ENCODE measurements at regions not wholly inside any gene's neighbourhood (a gene's known extent, or its start where the extent isn't known, plus 50 kb on each side); places are given as distances from the start of the nearest gene placed in this dataset.

DNA sequence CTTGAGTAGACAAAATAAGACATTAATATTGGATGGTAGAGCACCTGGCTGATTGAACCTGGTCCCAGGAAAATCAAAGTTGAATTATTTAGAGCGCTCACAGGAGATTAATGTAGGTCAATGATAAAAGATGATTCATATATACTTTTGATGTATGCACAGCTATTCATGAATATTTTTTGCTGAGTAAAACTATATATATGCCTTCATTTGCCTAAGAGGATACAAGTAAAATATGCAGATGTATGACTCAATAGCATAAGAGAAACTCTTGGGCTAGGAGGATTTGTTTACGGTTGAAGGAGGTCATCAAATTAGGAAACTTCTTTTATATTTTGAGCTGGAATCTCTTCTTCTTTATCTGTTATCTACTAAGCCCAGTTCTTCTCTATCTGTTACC lies 202.7 kb upstream of the HS3ST1 start:
- Histone ChIP-seq H4K91ac (ENCODE audit: insufficient read depth, low read depth, low read length) (no peak overlapping the region), H2AK9ac (replicated peaks; ENCODE audit: low read depth, low read length, poor library complexity) (no peak overlapping the region), H2BK120ac (ENCODE audit: low read depth, low read length) (peak overlapping the region; percentile 10), H3K9ac (ENCODE audit: low read depth, low read length) (no peak overlapping the region), H2BK15ac (ENCODE audit: low read depth, low read length) (no peak overlapping the region), H3K9me3 (ENCODE audit: control insufficient read depth, insufficient read depth, low read length) (peaks cover 3% of the 10 kb centered on the region; the same call in 1 of the 2 replicates), H3K14ac (replicated peaks; ENCODE audit: low read depth, low read length) (no peak overlapping the region), H2BK5ac (ENCODE audit: low read depth, low read length, poor library complexity, severe bottlenecking) (no peak overlapping the region), H4K8ac (ENCODE audit: low read depth in 2 of 2, low read length in 2 of 2) (no peak overlapping the region), H4K20me1 (ENCODE audit: insufficient read depth, low read length) (no peaks in the 10 kb centered on the region), H3K4me1 (ENCODE audit: control insufficient read depth, insufficient read depth, low read length) (peaks cover 20% of the 10 kb centered on the region), H3K27me3 (ENCODE audit: control insufficient read depth, insufficient read depth, low read length) (no peaks in the 10 kb centered on the region), H3K4me2 (ENCODE audit: low read depth, low read length) (peak overlapping the region; percentile 79), H3K79me1 (ENCODE audit: low read depth in 1 of 2, low read length in 2 of 2) (no peaks in the 10 kb centered on the region), H3K27ac (ENCODE audit: insufficient read depth, low read length) (no peak overlapping the region), H3K36me3 (ENCODE audit: control insufficient read depth, insufficient read depth, low read length) (no peaks in the 10 kb centered on the region), H3K9me1 (ENCODE audit: insufficient read depth, low read length) (no peaks in the 10 kb centered on the region; the same call in none of the 2 replicates), H3K4ac (ENCODE audit: low read depth, low read length) (0 out of 2 replicates have a peak overlapping the region, but pooled peaks have one; percentile 7), H3K18ac (ENCODE audit: low read depth, low read length) (peak overlapping the region; percentile 87; the same call in 1 of the 2 replicates), H4K5ac (ENCODE audit: low read depth, low read length) (peak overlapping the region; percentile 34; the same call in 1 of the 2 replicates), H2AFZ (replicated peaks; ENCODE audit: low read length, poor library complexity) (no peak overlapping the region), H2AK5ac (ENCODE audit: low read depth, low read length) (0 out of 2 replicates have a peak overlapping the region, but pooled peaks have one; percentile 20), H3K4me3 (ENCODE audit: insufficient read depth, low read depth, low read length) (no peak overlapping the region), H3K56ac (ENCODE audit: extremely low read depth, insufficient read depth, low read length) (no peak overlapping the region), H3K23ac (ENCODE audit: low read depth, low read length) (no peak overlapping the region), H2BK20ac (ENCODE audit: low read depth, low read length) (no peak overlapping the region)
- POLR2A ChIA-PET (ENCODE audit: unreplicated experiment): no interaction called here
- ATAC-seq (ENCODE audit: low read depth) (peak; percentile 57), DNase-seq (peak; percentile 63)
- BruUV-seq (replicated peaks): no TSS peak
- TF ChIP-seq NFE2L2 (IDR thresholded peaks at IDR 0.05; ENCODE audit: low read depth, low read length): no peak
- TF ChIP-seq CTCF (conservative IDR thresholded peaks at IDR 0.05; ENCODE audit: low read depth, low read length): no peak
- peak; percentile 59 for TF ChIP-seq MAFK (IDR thresholded peaks at IDR 0.05; ENCODE audit: low read depth, low read length)
- in situ Hi-C loops (cut with MboI; ENCODE audit: low sequenced_read_pairs): no loop called here
- dilution Hi-C loops (cut with HindIII; ENCODE audit: low sequenced_read_pairs, unreplicated experiment): no loop called here
- CTCF ChIA-PET: interaction anchor here (0.5 to 1.1 kb wide), 3 partner anchors 18 to 110 kb away, joined by 3 read pairs; no protein-coding TSS in a partner anchor
- intact Hi-C loops (cut with micrococcal nuclease): no loop called here
- no CpG with 5 or more reads among the region's 2 CpGs for WGBS, 2 experiments (ENCODE audit: extremely low coverage in 2 of 2, insufficient read length in 1 of 2)
